ENCODE measurements at regions not wholly inside any gene's neighbourhood (a gene's known extent, or its start where the extent isn't known, plus 50 kb on each side); places are given as distances from the start of the nearest gene placed in this dataset.

- H3K79me2 ChIP-seq (replicated peaks; ENCODE audit: insufficient read depth): no peaks in the 10 kb centered on the region
- DNase-seq (ENCODE audit: low spot score): no peak
- no peak overlapping the region for H3K27ac ChIP-seq (ENCODE audit: low read depth)
- no peak overlapping the region for H3K4me3 Mint-ChIP-seq
- no peak overlapping the region for H3K4me3 ChIP-seq
- H3K36me3 ChIP-seq (ENCODE audit: insufficient read depth): no peaks in the 10 kb centered on the region
- no peak overlapping the region for H2AFZ ChIP-seq
- no peak overlapping the region for H3K27ac Mint-ChIP-seq
- H3F3A ChIP-seq (replicated peaks; ENCODE audit: low read depth): no peaks in the 10 kb centered on the region
- no peaks in the 10 kb centered on the region for H3K4me1 ChIP-seq (ENCODE audit: insufficient read depth)
- no peak for ATAC-seq
- no peaks in the 10 kb centered on the region for H3K27me3 ChIP-seq (ENCODE audit: insufficient read depth)
- no peaks in the 10 kb centered on the region for H4K20me1 ChIP-seq (replicated peaks; ENCODE audit: insufficient read depth)
- no peaks in the 10 kb centered on the region for H3K27me3 Mint-ChIP-seq (ENCODE audit: insufficient read depth, low read depth, poor library complexity)
- no peaks in the 10 kb centered on the region for H3K9me3 Mint-ChIP-seq
- H3K9me2 ChIP-seq (ENCODE audit: insufficient read depth): no peaks in the 10 kb centered on the region
- no peaks in the 10 kb centered on the region for H3K36me3 Mint-ChIP-seq (ENCODE audit: low read depth)
- H3K4me2 ChIP-seq: no peak overlapping the region
- TF ChIP-seq ZNF462 (CRISPR knock-in tag; IDR thresholded peaks at IDR 0.05) (no peak), STAT1 (IDR thresholded peaks at IDR 0.05; ENCODE audit: unreplicated experiment) (no peak), CTCF (conservative IDR thresholded peaks at IDR 0.05; ENCODE audit: low read depth in 2 of 2) (no peak), CREB1 (CRISPR knock-in tag; IDR thresholded peaks at IDR 0.05; ENCODE audit: low read depth) (no peak), EZH2 (IDR thresholded peaks at IDR 0.05; ENCODE audit: low read depth, unreplicated experiment) (no peak), ZNF331 (CRISPR knock-in tag; IDR thresholded peaks at IDR 0.05; ENCODE audit: low read depth) (no peak), EZH2phosphoT487 (IDR thresholded peaks at IDR 0.05; ENCODE audit: unreplicated experiment) (no peak), REST (IDR thresholded peaks at IDR 0.05; ENCODE audit: unreplicated experiment) (no peak), ETS1 (IDR thresholded peaks at IDR 0.05) (no peak), JUNB (IDR thresholded peaks at IDR 0.05; ENCODE audit: unreplicated experiment) (no peak), ZNF114 (CRISPR knock-in tag; IDR thresholded peaks at IDR 0.05) (no peak), NANOG (IDR thresholded peaks at IDR 0.05; ENCODE audit: borderline replicate concordance) (no peak), POLR2AphosphoS5 (IDR thresholded peaks at IDR 0.05; ENCODE audit: low read depth) (no peak)
- H3K4me1 Mint-ChIP-seq: peaks cover 3% of the 10 kb centered on the region; the same call in 2 of the 3 replicates
Measured at GRCh38 chr3:88403319-88403718, 253.6 kb downstream of the C3orf38 start.

All from GM23338 (cell line).